ENCODE measurements at regions not wholly inside any gene's neighbourhood (a gene's known extent, or its start where the extent isn't known, plus 50 kb on each side); places are given as distances from the start of the nearest gene placed in this dataset.

DNA sequence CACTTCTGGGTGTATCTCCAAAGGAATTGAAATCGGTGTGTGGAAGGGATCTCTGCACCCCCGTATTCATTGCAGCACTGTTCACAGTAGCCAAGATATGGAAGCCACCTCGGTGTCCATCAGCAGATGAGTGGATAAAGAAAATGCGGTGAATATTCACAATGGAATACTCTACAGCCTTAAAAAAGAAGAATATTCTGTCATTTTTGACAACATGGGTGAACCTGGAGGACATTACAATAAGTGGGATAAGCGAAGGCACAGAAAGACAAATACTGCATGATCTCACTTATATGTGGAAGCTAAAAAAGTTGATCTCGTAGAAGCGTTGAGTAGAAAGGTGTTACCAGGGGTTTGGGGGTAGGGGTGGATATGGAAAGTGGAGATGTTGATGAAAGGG lies 111.9 kb downstream of the BEGAIN start:
- WGBS (ENCODE audit: low lambda C conversion rate, missing lambda C conversion rate) = 94% methylated on average over 7 of the region's 7 CpGs
- Histone ChIP-seq H3K27me3 (no peaks in the 10 kb centered on the region), H3K9me2 (replicated peaks; ENCODE audit: insufficient read depth) (no peaks in the 10 kb centered on the region), H3K4me1 (ENCODE audit: insufficient read depth) (peaks cover 11% of the 10 kb centered on the region), H3K36me3 (replicated peaks; ENCODE audit: insufficient read depth, low read depth) (no peaks in the 10 kb centered on the region), H3K9me3 (ENCODE audit: low read depth) (no peaks in the 10 kb centered on the region), H3K79me2 (no peaks in the 10 kb centered on the region), H3K27ac (peak overlapping the region; percentile 12), H4K20me1 (ENCODE audit: insufficient read depth, poor library complexity, severe bottlenecking) (no peaks in the 10 kb centered on the region), H2AFZ (no peak overlapping the region), H3K4me3 (no peak overlapping the region), H3K4me2 (no peak overlapping the region)
- no peak for DNase-seq (ENCODE audit: low spot score)
- TF ChIP-seq EZH2 (IDR thresholded peaks at IDR 0.05; ENCODE audit: borderline replicate concordance) = no peak
- no peak for TF ChIP-seq EZH2phosphoT487 (IDR thresholded peaks at IDR 0.05; ENCODE audit: low read depth, severe bottlenecking, unreplicated experiment)

DNA sequence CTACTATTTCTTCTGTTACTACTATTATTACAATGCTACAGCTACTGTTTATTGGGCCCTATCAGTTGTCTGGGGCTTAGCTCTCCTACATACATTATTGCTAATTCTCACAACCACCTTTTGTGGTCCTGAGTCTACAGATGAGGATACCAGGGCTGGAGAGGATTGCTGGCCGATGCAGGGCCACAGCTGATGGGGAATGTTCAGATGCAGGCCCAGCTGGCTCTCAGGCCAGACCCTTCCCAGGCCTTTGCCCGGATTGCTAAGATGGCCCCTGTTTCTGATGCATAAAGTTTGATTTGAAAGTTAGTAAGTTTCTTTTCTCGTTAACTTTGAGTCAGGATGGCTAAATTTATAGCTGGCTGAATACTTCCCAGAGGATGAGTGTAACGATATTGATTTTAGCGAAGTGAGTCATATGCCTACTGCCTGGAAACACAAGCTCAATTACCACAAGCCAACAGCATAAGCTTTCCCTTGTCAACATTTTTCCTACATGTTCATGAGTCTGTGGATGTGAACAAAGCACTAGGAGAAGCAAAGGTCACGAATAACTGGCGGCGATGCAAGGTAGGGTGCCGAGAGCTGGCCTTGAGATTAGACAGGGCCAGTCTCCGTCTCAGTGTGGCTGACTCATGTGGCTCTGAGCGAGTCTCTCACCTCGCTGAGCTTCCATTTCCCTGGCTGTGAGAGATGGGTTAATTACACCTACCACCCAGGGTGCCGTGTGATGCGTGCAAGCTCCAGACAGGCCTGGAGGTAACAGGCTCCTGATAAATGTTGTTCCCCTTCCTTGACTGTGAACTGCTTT lies 111.0 kb downstream of the BEGAIN start:
- Histone ChIP-seq H3K4me1 (ENCODE audit: insufficient read depth) (peaks cover 11% of the 10 kb centered on the region), H3K9me3 (ENCODE audit: low read depth) (no peaks in the 10 kb centered on the region), H4K20me1 (ENCODE audit: insufficient read depth, poor library complexity, severe bottlenecking) (no peaks in the 10 kb centered on the region), H3K27ac (peak overlapping the region; percentile 90), H3K79me2 (no peaks in the 10 kb centered on the region), H3K9me2 (replicated peaks; ENCODE audit: insufficient read depth) (no peaks in the 10 kb centered on the region), H3K4me2 (peak overlapping the region; percentile 20), H2AFZ (no peak overlapping the region), H3K36me3 (replicated peaks; ENCODE audit: insufficient read depth, low read depth) (no peaks in the 10 kb centered on the region), H3K27me3 (no peaks in the 10 kb centered on the region), H3K4me3 (no peak overlapping the region)
- 45% methylated on average over 14 of the region's 14 CpGs for WGBS (ENCODE audit: low lambda C conversion rate, missing lambda C conversion rate)
- peak; percentile 82 for DNase-seq (ENCODE audit: low spot score)
- TF ChIP-seq EZH2phosphoT487 (IDR thresholded peaks at IDR 0.05; ENCODE audit: low read depth, severe bottlenecking, unreplicated experiment) = no peak
- no peak for TF ChIP-seq EZH2 (IDR thresholded peaks at IDR 0.05; ENCODE audit: borderline replicate concordance)
- TF ChIP-seq, protein P1, sequence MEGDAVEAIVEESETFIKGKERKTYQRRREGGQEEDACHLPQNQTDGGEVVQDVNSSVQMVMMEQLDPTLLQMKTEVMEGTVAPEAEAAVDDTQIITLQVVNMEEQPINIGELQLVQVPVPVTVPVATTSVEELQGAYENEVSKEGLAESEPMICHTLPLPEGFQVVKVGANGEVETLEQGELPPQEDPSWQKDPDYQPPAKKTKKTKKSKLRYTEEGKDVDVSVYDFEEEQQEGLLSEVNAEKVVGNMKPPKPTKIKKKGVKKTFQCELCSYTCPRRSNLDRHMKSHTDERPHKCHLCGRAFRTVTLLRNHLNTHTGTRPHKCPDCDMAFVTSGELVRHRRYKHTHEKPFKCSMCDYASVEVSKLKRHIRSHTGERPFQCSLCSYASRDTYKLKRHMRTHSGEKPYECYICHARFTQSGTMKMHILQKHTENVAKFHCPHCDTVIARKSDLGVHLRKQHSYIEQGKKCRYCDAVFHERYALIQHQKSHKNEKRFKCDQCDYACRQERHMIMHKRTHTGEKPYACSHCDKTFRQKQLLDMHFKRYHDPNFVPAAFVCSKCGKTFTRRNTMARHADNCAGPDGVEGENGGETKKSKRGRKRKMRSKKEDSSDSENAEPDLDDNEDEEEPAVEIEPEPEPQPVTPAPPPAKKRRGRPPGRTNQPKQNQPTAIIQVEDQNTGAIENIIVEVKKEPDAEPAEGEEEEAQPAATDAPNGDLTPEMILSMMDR (IDR thresholded peaks at IDR 0.05; ENCODE audit: poor library complexity) = no peak

DNA sequence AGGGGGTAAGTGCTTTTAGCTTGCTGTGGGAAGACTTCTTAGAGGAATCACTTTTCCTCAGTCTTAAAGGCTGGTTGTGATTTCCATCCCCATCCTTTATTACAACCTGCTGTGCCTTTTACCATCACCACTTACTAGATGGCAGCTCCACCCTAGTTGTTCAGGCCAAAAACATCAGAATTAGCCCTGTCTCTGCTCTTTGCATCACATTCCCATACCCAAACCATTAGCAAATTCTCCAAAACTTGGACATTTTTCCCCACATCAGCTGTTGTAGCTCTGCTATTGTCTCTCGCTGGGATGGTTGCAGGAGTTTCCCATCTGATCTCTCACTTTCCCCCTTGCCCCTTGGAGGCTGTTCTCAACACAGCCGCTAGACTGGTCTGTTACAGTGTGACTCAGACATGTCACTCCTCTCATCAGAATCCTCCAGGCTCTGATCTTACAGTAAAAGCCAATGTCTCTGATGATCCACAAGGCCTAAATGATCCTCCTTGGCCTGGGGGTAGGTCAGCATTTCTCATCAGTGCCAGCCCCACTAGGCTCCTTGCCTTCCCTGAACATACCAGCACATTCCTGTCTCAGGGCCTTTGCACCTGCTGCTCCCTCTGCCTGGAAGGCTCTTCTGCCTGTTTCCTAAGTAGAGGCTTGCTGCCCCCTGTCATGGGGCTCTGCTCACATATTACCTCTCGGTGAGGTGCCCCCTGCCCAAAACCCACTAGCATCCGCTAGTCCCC lies 102.5 kb downstream of the BEGAIN start:
- no peak overlapping the region for H3K27ac ChIP-seq
- no peak overlapping the region for H3K4me2 ChIP-seq
- H3K9me2 ChIP-seq (replicated peaks; ENCODE audit: insufficient read depth) = no peaks in the 10 kb centered on the region
- no peaks in the 10 kb centered on the region for H3K9me3 ChIP-seq (ENCODE audit: low read depth)
- H4K20me1 ChIP-seq (ENCODE audit: insufficient read depth, poor library complexity, severe bottlenecking) = peaks cover 8% of the 10 kb centered on the region
- H2AFZ ChIP-seq = no peak overlapping the region
- no peaks in the 10 kb centered on the region for H3K36me3 ChIP-seq (replicated peaks; ENCODE audit: insufficient read depth, low read depth)
- whole genome bisulfite sequencing (ENCODE audit: low lambda C conversion rate, missing lambda C conversion rate) = 97% methylated on average over 4 of the region's 4 CpGs
- TF ChIP-seq, protein P1 (IDR thresholded peaks at IDR 0.05; ENCODE audit: poor library complexity) = no peak
- TF ChIP-seq EZH2 (IDR thresholded peaks at IDR 0.05; ENCODE audit: borderline replicate concordance) = no peak
- no peak for TF ChIP-seq EZH2phosphoT487 (IDR thresholded peaks at IDR 0.05; ENCODE audit: low read depth, severe bottlenecking, unreplicated experiment)
- DNase-seq (ENCODE audit: low spot score) = no peak
- H3K4me3 ChIP-seq = no peak overlapping the region
- H3K27me3 ChIP-seq = no peaks in the 10 kb centered on the region
- no peaks in the 10 kb centered on the region for H3K4me1 ChIP-seq (ENCODE audit: insufficient read depth)
- no peaks in the 10 kb centered on the region for H3K79me2 ChIP-seq

Data from hepatocyte (in vitro differentiated cells).